GM10266 (cell line): ENCODE measurements at regions not wholly inside any gene's neighbourhood (a gene's known extent, or its start where the extent isn't known, plus 50 kb on each side); places are given as distances from the start of the nearest gene placed in this dataset.
"Not testable (repeated sequence)": the region's sequence is repeated elsewhere in the genome, so short reads cannot be mapped to it uniquely, and the experiment has no call there.

Source experiments
- DNase-seq: peaks from one replicate; pipeline ENCODE4 v3.0.0; 2012; ENCODE audit errors: extremely low spot score
- TF ChIP-seq, protein P1 (sequence below): IDR thresholded peaks from 2 replicates; pipeline ENCODE4 v1.5.1; 2012; ENCODE audit warnings: mild to moderate bottlenecking, low read depth; ENCODE audit not compliant: control insufficient read depth, insufficient read depth; ENCODE audit errors: missing control alignments

DNA sequence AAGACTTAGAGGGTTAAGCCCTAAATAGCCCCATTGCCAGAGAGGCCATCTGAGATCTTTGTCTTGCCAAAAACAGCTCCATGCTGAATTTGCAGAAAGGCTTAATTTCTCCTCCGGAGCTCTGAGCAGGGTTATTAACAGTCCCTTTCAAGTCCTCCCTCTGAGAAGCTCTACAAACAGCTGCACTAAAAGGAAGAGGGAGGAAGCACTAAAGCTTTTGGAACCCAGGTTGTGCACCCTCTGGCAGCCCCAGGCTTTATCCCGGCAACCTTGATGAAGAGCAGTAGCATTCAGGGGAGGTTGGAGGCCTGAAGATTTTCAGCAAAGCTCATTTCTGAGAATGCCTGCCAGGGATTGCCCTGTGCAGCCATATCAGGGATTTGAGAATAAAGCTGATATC lies 554.7 kb downstream of the RBFOX1 start:
- no peak for DNase-seq
- TF ChIP-seq, protein P1, sequence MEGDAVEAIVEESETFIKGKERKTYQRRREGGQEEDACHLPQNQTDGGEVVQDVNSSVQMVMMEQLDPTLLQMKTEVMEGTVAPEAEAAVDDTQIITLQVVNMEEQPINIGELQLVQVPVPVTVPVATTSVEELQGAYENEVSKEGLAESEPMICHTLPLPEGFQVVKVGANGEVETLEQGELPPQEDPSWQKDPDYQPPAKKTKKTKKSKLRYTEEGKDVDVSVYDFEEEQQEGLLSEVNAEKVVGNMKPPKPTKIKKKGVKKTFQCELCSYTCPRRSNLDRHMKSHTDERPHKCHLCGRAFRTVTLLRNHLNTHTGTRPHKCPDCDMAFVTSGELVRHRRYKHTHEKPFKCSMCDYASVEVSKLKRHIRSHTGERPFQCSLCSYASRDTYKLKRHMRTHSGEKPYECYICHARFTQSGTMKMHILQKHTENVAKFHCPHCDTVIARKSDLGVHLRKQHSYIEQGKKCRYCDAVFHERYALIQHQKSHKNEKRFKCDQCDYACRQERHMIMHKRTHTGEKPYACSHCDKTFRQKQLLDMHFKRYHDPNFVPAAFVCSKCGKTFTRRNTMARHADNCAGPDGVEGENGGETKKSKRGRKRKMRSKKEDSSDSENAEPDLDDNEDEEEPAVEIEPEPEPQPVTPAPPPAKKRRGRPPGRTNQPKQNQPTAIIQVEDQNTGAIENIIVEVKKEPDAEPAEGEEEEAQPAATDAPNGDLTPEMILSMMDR = no peak

DNA sequence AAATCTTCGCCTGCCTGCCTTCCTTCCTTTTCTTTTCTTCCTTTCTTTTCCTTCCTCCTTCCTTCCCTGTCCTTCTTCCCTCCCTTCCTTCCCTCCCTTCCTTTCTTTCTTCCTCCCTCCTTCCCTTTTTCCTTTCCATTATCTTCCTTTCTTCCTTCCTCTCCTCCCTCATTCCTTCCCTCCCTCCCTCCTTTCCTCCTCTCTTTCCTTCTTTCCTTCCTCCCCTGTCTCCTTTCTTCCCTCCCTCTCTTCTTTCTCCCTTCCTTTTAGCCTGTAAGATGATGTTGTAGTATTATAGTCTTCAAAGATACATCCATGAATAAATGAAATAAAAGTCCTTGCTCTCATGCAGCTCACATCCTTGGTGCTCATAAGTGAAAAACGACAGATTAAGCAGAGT lies 539.3 kb downstream of the RBFOX1 start:
- TF ChIP-seq, protein P1 = no peak
- no peak for DNase-seq

DNA sequence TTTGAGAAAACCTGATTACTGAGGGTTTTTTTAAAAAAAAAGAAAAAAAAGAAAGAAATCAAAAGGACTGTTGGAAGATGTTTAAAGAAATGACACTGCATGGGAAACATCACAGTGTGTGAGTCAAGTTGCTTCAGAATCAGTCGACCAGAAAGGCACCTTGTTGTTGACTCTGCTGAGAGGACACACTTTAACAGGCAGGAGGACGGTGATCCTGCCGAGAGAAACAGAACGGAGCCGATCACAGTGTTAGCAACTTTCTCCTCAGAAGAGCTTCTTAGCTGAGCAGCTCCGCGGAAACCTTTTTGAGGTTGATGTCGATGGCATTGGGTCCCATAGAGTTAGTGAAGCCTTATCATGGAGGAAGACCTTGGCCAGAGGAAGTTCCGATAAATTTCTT lies 538.7 kb downstream of the RBFOX1 start:
- TF ChIP-seq, protein P1 = no peak
- no peak for DNase-seq

DNA sequence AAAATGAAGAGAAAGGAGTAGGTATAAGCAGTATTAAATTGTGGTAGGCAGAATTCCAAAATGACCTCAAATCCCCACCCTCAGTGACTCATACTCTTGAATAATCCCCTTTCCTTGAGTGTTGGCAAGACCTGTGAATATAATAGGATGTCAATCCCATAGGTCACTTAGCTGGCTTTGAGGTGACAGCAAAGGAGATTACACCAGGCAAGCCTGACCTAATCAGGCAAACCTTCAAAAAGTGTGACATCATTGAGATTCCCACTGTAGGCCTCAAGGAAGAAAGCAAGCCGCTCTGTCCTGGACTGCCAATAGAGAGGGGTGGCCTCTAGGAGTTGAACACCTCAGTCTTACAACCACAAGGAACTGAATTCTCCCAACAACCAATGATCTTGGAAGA lies 535.2 kb downstream of the RBFOX1 start:
- DNase-seq = no peak
- TF ChIP-seq, protein P1 = no peak

DNA sequence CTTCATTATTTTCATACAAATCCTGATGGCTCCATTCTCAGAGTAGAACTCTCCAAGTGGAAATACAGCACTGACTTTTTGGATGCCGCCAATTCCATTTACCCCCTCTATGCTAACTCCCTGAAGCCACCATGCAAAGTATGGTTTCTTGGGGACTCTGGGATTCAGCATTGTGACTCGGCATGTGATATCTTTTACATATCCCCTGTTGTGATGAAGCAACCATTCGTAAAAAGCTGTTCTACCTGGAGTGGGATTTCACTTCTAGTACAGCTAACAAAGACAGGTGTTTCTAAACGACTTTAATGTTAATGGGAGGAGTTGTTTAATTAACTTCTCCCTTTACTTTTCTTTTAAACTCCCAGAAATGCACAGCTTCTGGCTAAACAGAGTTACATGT lies 533.5 kb downstream of the RBFOX1 start:
- TF ChIP-seq, protein P1 = no peak
- DNase-seq = no peak

DNA sequence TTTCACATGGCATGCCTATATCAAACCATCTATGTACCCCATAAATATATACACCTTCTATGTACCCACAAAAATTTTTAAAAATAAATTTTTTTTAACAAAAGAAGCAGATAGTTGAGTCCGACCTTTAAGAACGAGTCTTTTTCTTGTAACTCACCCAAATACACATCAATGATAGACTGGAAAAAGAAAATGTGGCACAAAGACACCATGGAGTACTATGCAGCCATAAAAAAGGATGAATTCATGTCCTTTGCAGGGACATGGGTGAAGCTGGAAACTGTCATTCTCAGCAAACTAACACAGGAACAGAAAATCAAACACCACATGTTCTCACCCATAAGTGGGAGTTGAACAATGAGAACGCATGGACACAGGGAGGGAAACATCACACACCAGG lies 532.7 kb downstream of the RBFOX1 start:
- DNase-seq = not testable (repeated sequence)

DNA sequence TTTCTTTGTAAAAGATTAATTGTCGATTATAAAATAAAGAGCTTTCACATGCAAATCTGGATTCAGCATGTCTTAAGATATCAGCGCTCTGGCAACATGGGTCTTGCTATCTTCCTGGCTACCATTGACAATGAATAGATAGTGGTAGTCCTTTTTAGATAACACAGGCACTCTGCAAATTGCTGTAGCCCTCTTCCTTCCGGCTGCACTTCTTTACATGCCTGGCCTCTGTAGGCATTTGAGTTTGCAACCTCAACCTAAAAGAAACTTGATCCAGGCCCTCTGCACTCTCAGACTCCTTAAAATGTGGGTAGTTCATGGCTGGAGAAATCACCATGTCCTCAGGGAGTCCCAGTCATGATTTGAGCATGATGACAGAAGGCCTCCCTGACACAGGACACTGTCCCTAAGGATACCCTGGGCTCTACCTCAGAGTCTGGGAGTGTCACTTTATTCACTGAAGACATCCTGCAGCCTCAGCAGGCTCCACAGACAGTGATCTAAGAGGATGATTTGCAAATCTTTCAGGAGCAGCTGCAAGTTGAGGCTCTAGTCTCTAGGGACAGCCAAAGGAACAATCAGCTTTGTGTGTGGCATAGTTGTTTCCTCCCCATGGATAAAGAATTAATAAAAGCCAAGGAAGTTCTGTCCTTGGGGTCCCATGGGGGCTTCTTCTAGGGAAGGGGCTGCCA lies 529.4 kb downstream of the RBFOX1 start:
- no peak for DNase-seq
- TF ChIP-seq, protein P1 = no peak

DNA sequence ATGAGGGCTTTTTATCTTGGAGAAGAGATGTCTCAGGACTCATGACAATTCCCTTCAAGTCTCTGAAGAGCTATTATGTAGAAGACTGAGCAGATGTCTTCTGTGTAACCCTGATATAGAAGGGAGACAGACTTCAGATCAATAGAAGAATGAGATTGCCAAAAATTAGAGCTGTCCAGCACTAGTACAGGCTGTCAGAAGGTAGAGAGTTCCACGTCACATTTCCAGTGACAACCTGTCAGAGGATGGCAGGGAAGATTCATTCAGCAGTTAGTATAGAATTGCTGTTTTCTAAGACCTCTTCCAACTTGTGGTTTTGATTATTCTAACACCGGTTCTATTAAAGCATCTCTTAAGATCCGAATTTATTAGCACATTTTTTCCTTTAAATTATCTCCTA lies 520.6 kb downstream of the RBFOX1 start:
- TF ChIP-seq, protein P1 = no peak
- DNase-seq = no peak
